Fibroblast of the conjunctiva (primary cell): ENCODE measurements at regions not wholly inside any gene's neighbourhood (a gene's known extent, or its start where the extent isn't known, plus 50 kb on each side); places are given as distances from the start of the nearest gene placed in this dataset.
A peak's percentile ranks its signal among the peaks of the same experiment; 100 is the strongest.

Experiments
- DNase-seq: peaks from one replicate; pipeline ENCODE4 v3.0.0-alpha.2; 2010; ENCODE audit warnings: low read depth

GRCh38 chr17:13740686-13741085, 139.0 kb upstream of the HS3ST3A1 start:
- DNase-seq: no peak

DNA sequence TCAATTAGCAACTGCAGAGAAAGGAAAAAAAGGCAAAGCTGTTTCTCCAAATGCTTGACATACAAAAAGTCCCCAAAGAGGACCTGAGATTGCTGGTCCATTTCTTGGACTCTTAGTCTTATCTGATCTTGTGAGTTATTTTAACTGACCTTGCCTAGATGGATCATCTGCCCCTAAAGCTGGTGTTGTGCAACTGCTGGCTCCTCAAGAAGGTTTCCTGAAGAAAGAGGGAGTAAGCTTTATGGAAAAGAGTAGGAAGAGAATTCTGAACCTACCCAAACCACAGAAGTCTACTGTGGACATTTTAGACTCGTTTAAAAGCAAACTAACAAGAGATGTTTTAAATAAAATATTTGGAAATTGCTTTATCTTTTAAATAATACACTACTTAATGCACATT, 140.0 kb upstream of the HS3ST3A1 start:
- DNase-seq: no peak

- DNase-seq: no peak
Measured at GRCh38 chr17:13743906-13744305, 142.2 kb upstream of the HS3ST3A1 start.

GRCh38 chr17:13746404-13746803, 144.7 kb upstream of the HS3ST3A1 start:
- DNase-seq: no peak

DNA sequence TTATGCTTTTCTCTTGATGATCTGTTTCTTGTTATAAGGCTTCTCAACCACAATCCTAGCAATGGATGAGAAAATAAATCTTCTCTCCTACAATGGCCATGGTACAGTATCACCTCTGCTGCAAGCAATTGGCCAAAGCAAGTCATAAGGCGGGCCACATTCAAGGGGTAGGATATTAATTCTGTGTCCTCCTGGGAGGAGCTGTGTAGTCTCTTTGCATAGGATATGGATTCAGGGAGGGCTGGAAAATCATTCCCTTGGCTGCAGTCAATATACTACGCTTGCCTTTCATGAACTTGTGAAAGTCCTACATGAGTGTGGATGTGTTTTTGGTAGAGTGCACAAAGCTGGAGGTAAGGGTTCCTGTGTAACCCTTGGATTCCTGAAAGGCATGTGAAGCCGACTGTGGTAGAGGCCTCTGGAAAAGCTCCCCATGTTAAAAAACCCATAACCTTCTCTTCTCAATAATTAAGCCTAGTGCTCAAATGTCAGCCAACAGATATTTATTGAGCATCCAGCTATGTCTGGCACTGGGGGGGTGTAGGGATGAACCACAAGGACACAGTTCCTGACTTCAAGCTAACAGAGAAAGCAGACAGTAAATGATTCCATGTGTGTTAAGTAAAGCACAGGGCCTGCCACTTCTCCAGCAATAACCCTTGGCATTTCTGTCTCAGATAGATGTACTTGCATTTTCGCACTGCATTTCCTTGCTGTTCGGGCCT, 147.6 kb upstream of the HS3ST3A1 start:
- no peak for DNase-seq

DNA sequence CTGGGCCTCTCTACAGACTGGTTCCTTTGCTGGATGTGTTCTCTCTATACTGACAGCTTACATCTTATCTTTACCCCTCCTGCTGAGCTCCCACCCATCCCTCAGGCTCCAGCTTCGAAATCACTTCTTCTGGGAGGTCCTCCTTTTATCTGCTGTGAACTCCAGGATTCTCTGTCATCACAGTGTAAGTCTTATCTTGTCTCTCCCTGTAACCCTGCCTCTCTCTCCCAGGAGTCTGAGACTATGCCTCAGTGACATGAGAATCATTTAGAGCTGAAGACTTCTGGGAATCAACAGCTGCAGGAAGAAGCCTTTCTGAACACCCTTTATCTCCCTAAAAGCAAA, 148.1 kb upstream of the HS3ST3A1 start:
- DNase-seq: no peak

GRCh38 chr17:13750816-13751793, 149.4 kb upstream of the HS3ST3A1 start:
- DNase-seq: no peak

GRCh38 chr17:13753154-13753553, 151.4 kb upstream of the HS3ST3A1 start:
- no peak for DNase-seq

DNA sequence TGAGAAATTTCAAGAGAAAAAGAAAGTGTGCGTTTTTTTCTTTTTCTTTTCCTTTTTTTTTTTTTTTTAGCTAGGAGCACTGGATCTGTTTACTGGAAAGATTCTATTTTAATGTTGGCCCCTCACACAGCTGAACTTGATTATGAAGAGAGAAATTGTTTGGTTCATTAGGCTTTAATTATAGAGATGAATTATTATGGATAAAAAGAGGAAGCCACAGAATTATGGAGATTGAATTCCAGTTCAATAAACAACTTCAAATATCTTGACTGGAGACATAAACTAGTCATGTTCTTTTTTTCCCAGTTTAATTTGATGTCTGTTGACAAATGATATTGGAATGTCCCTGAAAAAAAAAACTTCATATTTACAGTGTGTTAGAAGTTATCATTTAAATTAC, 152.0 kb upstream of the HS3ST3A1 start:
- DNase-seq: no peak

- no peak for DNase-seq
Measured at GRCh38 chr17:13755851-13756250, 154.1 kb upstream of the HS3ST3A1 start.

- DNase-seq: no peak
Measured at GRCh38 chr17:13756763-13757162, 155.0 kb upstream of the HS3ST3A1 start.

DNA sequence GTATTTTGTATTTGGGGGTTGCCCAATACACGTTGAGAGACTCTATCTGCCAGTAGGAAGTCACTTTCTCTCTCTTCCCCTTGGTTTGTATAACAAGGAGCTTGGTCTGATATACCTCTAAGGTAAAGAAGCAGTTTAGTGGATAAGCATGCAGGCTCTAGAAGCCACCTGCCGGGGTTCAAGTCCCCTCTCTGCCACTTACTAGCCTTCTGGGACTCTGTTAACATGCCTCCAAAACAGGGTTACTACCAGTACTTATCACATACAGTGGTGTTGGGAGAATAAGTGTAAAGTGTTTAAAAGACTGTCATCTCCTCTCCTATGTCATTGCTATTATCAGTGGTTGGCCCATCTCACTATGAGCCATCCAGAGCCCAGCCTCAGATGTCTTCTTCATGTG, 156.1 kb upstream of the HS3ST3A1 start:
- DNase-seq: no peak

DNA sequence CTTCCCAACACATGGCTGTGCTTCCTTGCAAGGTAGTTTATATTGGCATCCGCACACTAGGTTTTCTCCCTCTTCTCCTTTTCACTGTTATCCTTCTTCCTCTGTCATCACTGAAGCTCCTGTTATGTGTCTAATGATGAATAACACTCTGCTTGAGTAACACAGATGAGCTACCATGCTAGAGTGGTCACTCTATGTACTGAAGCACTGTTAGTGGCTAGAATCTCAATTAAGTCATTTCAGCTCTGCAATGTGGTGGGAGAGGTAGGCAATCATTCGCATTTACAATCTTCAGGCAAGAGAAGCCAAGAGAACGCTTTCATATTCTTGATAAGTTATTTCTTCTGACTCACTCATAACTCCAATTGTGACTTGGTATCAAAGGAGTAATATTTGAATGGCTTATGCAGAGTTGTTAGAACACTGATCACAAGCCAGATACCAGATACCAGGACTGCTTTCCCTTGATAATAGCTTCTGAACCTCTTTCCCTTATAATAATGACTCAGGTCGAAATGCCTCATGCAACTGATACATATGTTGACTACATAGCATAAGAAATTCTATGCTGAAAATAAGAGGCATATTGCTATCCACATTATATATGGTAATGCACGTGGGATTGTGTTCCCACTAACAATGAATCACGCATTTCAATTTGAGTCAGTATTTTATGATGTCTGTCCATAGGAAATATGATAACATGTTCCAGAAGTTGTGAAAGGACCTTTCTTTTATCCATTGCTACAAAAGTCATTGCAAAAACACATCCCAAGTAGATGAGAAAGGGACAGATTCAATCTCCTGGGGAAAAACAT, 158.0 kb upstream of the HS3ST3A1 start:
- DNase-seq: no peak

DNA sequence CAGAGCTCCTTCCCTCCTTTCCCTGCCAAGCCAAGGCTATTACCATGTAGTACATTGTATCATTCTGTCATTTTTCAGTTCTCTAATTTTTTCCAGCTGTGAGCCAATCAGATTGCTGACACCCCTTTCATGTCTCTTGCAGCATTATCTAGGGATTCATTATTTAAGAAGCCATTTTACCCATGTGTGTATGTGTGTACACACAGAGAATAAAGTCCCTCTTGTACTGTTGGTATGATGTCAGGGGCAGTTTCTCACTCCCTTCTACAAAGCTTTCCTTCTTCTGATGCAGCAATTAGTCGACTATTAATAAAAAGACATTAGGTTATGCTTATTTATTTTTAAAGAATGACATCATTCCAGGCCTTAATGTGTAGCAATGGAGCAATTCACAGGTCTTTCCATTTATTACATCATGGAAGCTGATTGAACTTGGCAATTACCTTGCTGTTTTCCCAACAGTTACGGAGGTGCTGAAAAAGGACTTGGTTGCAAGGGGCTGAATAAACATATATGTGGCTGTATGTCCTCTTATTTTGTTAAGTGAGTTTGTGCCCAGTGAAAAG, 159.4 kb upstream of the HS3ST3A1 start:
- no peak for DNase-seq

GRCh38 chr17:13765701-13766100, 164.0 kb upstream of the HS3ST3A1 start:
- no peak for DNase-seq

- no peak for DNase-seq
Measured at GRCh38 chr17:13770702-13771101, 169.0 kb upstream of the HS3ST3A1 start.

GRCh38 chr17:13775450-13775849, 173.7 kb upstream of the HS3ST3A1 start:
- DNase-seq: no peak

DNA sequence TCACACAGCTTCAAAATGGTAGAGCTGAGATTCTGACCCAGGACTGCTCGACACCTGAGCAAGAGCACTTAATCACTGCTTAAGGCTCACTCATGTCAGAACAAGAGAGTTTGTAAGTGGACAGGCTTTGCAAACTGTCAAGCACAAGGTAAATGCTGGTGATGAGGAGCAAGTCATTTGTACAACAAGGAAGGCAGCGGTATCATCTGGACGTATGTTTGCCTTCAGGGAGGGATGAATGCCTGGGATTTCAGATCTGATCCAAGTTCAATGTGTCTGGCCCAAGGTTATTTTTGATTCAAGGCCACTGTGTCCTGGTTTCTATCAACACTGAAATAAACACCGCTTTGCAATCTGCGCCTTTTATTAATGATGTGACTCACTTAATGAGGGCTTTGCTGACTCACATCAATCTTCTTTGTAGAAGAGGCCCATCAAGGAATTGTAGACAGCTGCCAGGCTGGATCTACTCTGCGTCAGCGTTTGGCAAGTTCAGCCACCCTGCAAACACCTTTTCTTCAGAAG, 174.4 kb upstream of the HS3ST3A1 start:
- DNase-seq: peak; percentile 30

DNA sequence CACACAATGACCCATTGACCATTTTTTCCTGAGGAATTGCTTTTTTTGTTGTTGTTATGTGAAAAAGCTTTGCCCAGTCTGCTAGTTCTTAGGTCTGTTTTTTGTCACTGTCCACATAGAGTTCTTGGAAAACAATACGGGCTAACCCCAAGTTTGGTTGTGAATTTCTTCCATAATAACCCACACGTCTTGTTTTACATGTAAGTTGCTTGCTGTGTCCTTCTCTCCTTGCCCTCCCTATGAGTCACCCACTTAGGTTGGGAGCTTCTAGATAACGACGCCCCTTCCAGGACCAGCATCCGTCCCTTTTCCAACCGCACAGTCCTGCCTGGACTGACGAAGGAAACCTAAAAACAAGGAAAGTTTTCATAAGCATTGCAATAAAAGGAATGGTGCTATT, 175.3 kb upstream of the HS3ST3A1 start:
- DNase-seq: no peak

GRCh38 chr17:13784434-13785095, 182.8 kb upstream of the HS3ST3A1 start:
- no peak for DNase-seq

GRCh38 chr17:13785981-13786598, 184.4 kb upstream of the HS3ST3A1 start:
- DNase-seq: peak; percentile 21
